Body of pancreas (tissue), 4 donors: ENCODE measurements at regions not wholly inside any gene's neighbourhood (a gene's known extent, or its start where the extent isn't known, plus 50 kb on each side); places are given as distances from the start of the nearest gene placed in this dataset.

Experiments used
- ATAC-seq: fragments of 150-250 bp; one replicate; pipeline ENCODE4 v1.9.1; 2016
- DNase-seq, 4 donors: peaks; one replicate each; pipeline ENCODE4 v3.0.0-alpha.2; 2019
- H3K27ac ChIP-seq, 4 donors: fragments of 200-600 bp; sonication (generic); 1 replicate in 3 of 4; 2 replicates in 1 of 4; pipeline versions ENCODE4 v1.5.1 to v1.6.1; 2016 to 2019; ENCODE audit warnings: mild to moderate bottlenecking in 1 of 4, mixed read lengths in 1 of 4, moderate library complexity in 1 of 4
- H3K27me3 ChIP-seq, 2 donors: fragments of 200-600 bp; sonication (generic); one replicate each; pipeline ENCODE4 v1.6.0; 2016; ENCODE audit warnings: mild to moderate bottlenecking in 1 of 2
- H3K36me3 ChIP-seq, 2 donors: fragments of 200-600 bp; sonication (generic); replicated peaks in 1 of 2; 2 replicates each; pipeline ENCODE4 v1.5.1; 2016; ENCODE audit warnings: low read depth in 2 of 2; ENCODE audit not compliant: insufficient read depth in 1 of 2
- H3K4me1 ChIP-seq: fragments of 200-600 bp; sonication (generic); one replicate; pipeline ENCODE4 v1.6.0; 2016
- H3K4me3 ChIP-seq, 2 donors: fragments of 200-600 bp; sonication (generic); 1 replicate in 1 of 2; 2 replicates in 1 of 2; pipeline ENCODE4 v1.5.1; 2016 to 2019
- H3K9me3 ChIP-seq, 3 donors: fragments of 200-600 bp; sonication (generic); 1 replicate in 2 of 3; 2 replicates in 1 of 3; pipeline ENCODE4 v1.5.1; 2016
- CTCF ChIP-seq, 7 experiments: fragments of 450-650 bp in 4 of 7; fragments of 200-600 bp in 3 of 7; sonication (generic) in 3 of 7; IDR thresholded peaks; one replicate each; pipeline ENCODE4 v1.5.1; 2016 to 2019; ENCODE audit warnings: antibody characterized with exemption in 7 of 7
- POLR2A ChIP-seq, 3 donors: fragments of 450-650 bp; IDR thresholded peaks; one replicate each; pipeline ENCODE4 v1.6.1; 2016; ENCODE audit warnings: antibody characterized with exemption in 3 of 3, mild to moderate bottlenecking in 2 of 3
- WGBS, 2 donors: methylation state at CpG; one replicate each; pipeline ENCODE4 v1.1.5; 2017; 5-methylcytosine and 5-hydroxymethylcytosine counted together
- intact Hi-C: fragments of 100-400 bp; cut with DNase I; formaldehyde crosslinking; loops from one replicate; pipeline ENCODE4 v1.15.1; 2023

GRCh38 chrY:15559169-15559568, 1034.8 kb downstream of the NLGN4Y start:
- no peak for ATAC-seq
- H3K4me1 ChIP-seq: no peaks in the 10 kb centered on the region
- H3K27me3 ChIP-seq: no peaks in the 10 kb centered on the region
- intact Hi-C loops: no loop called here
- no peaks in the 10 kb centered on the region for H3K36me3 ChIP-seq
- DNase-seq: no peak
- no peak overlapping the region for H3K27ac ChIP-seq
- no peak for TF ChIP-seq CTCF (IDR thresholded peaks at IDR 0.05)
- TF ChIP-seq POLR2A (IDR thresholded peaks at IDR 0.05): no peak
- no peaks in the 10 kb centered on the region for H3K9me3 ChIP-seq
- no peak overlapping the region for H3K4me3 ChIP-seq

- no peak for TF ChIP-seq POLR2A (IDR thresholded peaks at IDR 0.05)
- no peak for TF ChIP-seq CTCF (IDR thresholded peaks at IDR 0.05)
- Histone ChIP-seq H3K4me1 (no peaks in the 10 kb centered on the region), H3K27ac (no peak overlapping the region), H3K36me3 (no peaks in the 10 kb centered on the region), H3K4me3 (no peak overlapping the region), H3K9me3 (no peaks in the 10 kb centered on the region), H3K27me3 (no peaks in the 10 kb centered on the region)
- DNase-seq: no peak
- WGBS, 2 donors: 48 to 70% methylated on average over 2 to 3 of the region's 3 CpGs
- intact Hi-C loops: no loop called here
- no peak for ATAC-seq
Measured at GRCh38 chrY:15560840-15561239, 1036.5 kb downstream of the NLGN4Y start.

GRCh38 chrY:15561501-15562289, 1037.4 kb downstream of the NLGN4Y start:
- H3K36me3 ChIP-seq: no peaks in the 10 kb centered on the region
- no peaks in the 10 kb centered on the region for H3K27me3 ChIP-seq
- ATAC-seq (no peak), DNase-seq (no peak)
- no peak for TF ChIP-seq POLR2A (IDR thresholded peaks at IDR 0.05)
- no peak for TF ChIP-seq CTCF (IDR thresholded peaks at IDR 0.05)
- no peak overlapping the region for H3K4me3 ChIP-seq
- intact Hi-C loops: no loop called here
- no peak overlapping the region for H3K27ac ChIP-seq
- H3K9me3 ChIP-seq: no peaks in the 10 kb centered on the region
- H3K4me1 ChIP-seq: no peaks in the 10 kb centered on the region
- 26 to 28% methylated on average over 5 of the region's 5 CpGs for WGBS, 2 donors

- H3K4me3 ChIP-seq: no peak overlapping the region
- 46% methylated on average over 1 of the region's 1 CpG for WGBS, 2 donors
- H3K4me1 ChIP-seq: no peaks in the 10 kb centered on the region
- intact Hi-C loops: no loop called here
- TF ChIP-seq POLR2A (IDR thresholded peaks at IDR 0.05) (no peak), CTCF (IDR thresholded peaks at IDR 0.05) (no peak)
- no peaks in the 10 kb centered on the region for H3K36me3 ChIP-seq
- no peaks in the 10 kb centered on the region for H3K9me3 ChIP-seq
- no peak overlapping the region for H3K27ac ChIP-seq
- no peak for DNase-seq
- H3K27me3 ChIP-seq: no peaks in the 10 kb centered on the region
- ATAC-seq: no peak
Measured at GRCh38 chrY:15577886-15578285, 1053.6 kb downstream of the NLGN4Y start.

GRCh38 chrY:15578761-15579160, 1054.4 kb downstream of the NLGN4Y start:
- H3K27me3 ChIP-seq: no peaks in the 10 kb centered on the region
- no peaks in the 10 kb centered on the region for H3K36me3 ChIP-seq
- ATAC-seq (no peak), DNase-seq (no peak)
- no peak for TF ChIP-seq CTCF (IDR thresholded peaks at IDR 0.05)
- TF ChIP-seq POLR2A (IDR thresholded peaks at IDR 0.05): no peak
- H3K9me3 ChIP-seq: no peaks in the 10 kb centered on the region
- H3K27ac ChIP-seq: no peak overlapping the region
- intact Hi-C loops: no loop called here
- no peak overlapping the region for H3K4me3 ChIP-seq
- no peaks in the 10 kb centered on the region for H3K4me1 ChIP-seq
